ENCODE measurements at regions not wholly inside any gene's neighbourhood (a gene's known extent, or its start where the extent isn't known, plus 50 kb on each side); places are given as distances from the start of the nearest gene placed in this dataset.

DNA sequence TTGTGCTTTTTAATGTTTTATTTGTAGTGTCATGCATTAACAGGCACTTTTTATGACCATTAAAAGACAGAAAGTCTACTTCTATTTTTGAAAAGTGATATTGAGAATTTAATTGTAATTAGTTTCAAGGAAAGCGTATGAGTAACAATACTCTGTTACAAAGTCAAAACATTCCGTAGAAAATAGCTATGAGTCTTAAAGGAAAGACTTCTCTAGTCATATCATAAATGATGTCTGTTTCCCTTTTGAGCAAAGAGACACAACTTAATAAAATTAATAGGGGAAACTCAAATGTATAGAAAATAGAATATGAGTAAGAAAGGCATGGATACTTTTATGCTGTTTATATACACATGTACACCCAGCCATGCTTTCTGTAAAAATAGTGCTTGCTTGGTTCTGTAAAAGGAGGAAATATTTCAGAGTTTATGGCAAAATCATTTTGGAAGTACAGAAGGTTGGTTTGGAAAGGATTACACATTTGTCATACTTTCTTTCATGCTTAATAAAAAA is 107.8 kb upstream of the AHI1 start:
- TF ChIP-seq FOXA1 (IDR thresholded peaks at IDR 0.05): no peak
- no peak for TF ChIP-seq ATF3 (IDR thresholded peaks at IDR 0.05)
- no peak for TF ChIP-seq NR2F2 (IDR thresholded peaks at IDR 0.05)
- no peak for TF ChIP-seq FOXA2 (IDR thresholded peaks at IDR 0.05)
- no peak for TF ChIP-seq CTCF (IDR thresholded peaks at IDR 0.05; ENCODE audit: low read depth, low read length, missing input control)
- no peak for TF ChIP-seq MAX (IDR thresholded peaks at IDR 0.05)
- TF ChIP-seq EGR1 (IDR thresholded peaks at IDR 0.05; ENCODE audit: low read depth in 2 of 2): no peak
- TF ChIP-seq, protein P1, sequence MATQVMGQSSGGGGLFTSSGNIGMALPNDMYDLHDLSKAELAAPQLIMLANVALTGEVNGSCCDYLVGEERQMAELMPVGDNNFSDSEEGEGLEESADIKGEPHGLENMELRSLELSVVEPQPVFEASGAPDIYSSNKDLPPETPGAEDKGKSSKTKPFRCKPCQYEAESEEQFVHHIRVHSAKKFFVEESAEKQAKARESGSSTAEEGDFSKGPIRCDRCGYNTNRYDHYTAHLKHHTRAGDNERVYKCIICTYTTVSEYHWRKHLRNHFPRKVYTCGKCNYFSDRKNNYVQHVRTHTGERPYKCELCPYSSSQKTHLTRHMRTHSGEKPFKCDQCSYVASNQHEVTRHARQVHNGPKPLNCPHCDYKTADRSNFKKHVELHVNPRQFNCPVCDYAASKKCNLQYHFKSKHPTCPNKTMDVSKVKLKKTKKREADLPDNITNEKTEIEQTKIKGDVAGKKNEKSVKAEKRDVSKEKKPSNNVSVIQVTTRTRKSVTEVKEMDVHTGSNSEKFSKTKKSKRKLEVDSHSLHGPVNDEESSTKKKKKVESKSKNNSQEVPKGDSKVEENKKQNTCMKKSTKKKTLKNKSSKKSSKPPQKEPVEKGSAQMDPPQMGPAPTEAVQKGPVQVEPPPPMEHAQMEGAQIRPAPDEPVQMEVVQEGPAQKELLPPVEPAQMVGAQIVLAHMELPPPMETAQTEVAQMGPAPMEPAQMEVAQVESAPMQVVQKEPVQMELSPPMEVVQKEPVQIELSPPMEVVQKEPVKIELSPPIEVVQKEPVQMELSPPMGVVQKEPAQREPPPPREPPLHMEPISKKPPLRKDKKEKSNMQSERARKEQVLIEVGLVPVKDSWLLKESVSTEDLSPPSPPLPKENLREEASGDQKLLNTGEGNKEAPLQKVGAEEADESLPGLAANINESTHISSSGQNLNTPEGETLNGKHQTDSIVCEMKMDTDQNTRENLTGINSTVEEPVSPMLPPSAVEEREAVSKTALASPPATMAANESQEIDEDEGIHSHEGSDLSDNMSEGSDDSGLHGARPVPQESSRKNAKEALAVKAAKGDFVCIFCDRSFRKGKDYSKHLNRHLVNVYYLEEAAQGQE (IDR thresholded peaks at IDR 0.05): no peak
- TF ChIP-seq HNF4G (IDR thresholded peaks at IDR 0.05): no peak
- no peak for TF ChIP-seq SP1 (IDR thresholded peaks at IDR 0.05)
- H3K9me3 ChIP-seq (ENCODE audit: control insufficient read depth in 4 of 4, low read length in 3 of 4): no peaks in the 10 kb centered on the region
- DNase-seq (ENCODE audit: low spot score): no peak
- no peak overlapping the region for H3K4me3 ChIP-seq (ENCODE audit: low read depth in 1 of 3, low read length in 3 of 3)
- H3K36me3 ChIP-seq (ENCODE audit: control insufficient read depth in 4 of 4, insufficient read depth in 3 of 4, low read depth in 1 of 4, low read length in 3 of 4): no peaks in the 10 kb centered on the region
- no peaks in the 10 kb centered on the region for H3K27me3 ChIP-seq (ENCODE audit: control insufficient read depth in 4 of 4, insufficient read depth in 4 of 4, low read length in 3 of 4)
- H3K9ac ChIP-seq (ENCODE audit: low read depth in 1 of 2, low read length in 2 of 2): no peak overlapping the region
- no peak overlapping the region for H3K27ac ChIP-seq (ENCODE audit: low read depth in 1 of 2, low read length in 2 of 2)
- no peaks in the 10 kb centered on the region for H3K4me1 ChIP-seq (ENCODE audit: control insufficient read depth in 4 of 4, insufficient read depth in 4 of 4, low read length in 3 of 4)
- 66% methylated on average over 2 of the region's 2 CpGs for WGBS

- H3K4me1 ChIP-seq (ENCODE audit: control insufficient read depth in 4 of 4, insufficient read depth in 4 of 4, low read length in 3 of 4): no peaks in the 10 kb centered on the region
- no peak for DNase-seq (ENCODE audit: low spot score)
- no peak overlapping the region for H3K9ac ChIP-seq (ENCODE audit: low read depth in 1 of 2, low read length in 2 of 2)
- WGBS: 54% methylated on average over 2 of the region's 2 CpGs
- no peaks in the 10 kb centered on the region for H3K36me3 ChIP-seq (ENCODE audit: control insufficient read depth in 4 of 4, insufficient read depth in 3 of 4, low read depth in 1 of 4, low read length in 3 of 4)
- H3K4me3 ChIP-seq (ENCODE audit: low read depth in 1 of 3, low read length in 3 of 3): no peak overlapping the region
- no peaks in the 10 kb centered on the region for H3K27me3 ChIP-seq (ENCODE audit: control insufficient read depth in 4 of 4, insufficient read depth in 4 of 4, low read length in 3 of 4)
- H3K27ac ChIP-seq (ENCODE audit: low read depth in 1 of 2, low read length in 2 of 2): no peak overlapping the region
- TF ChIP-seq SP1 (IDR thresholded peaks at IDR 0.05) (no peak), NR2F2 (IDR thresholded peaks at IDR 0.05) (no peak), FOXA1 (IDR thresholded peaks at IDR 0.05) (no peak), TAF1 (conservative IDR thresholded peaks at IDR 0.05) (no peak), YY1 (IDR thresholded peaks at IDR 0.05) (no peak), JUND (IDR thresholded peaks at IDR 0.05) (no peak), MAX (IDR thresholded peaks at IDR 0.05) (no peak), HNF4G (IDR thresholded peaks at IDR 0.05) (no peak), RAD21 (IDR thresholded peaks at IDR 0.05) (no peak), ATF3 (IDR thresholded peaks at IDR 0.05) (no peak)
- TF ChIP-seq, protein P2, sequence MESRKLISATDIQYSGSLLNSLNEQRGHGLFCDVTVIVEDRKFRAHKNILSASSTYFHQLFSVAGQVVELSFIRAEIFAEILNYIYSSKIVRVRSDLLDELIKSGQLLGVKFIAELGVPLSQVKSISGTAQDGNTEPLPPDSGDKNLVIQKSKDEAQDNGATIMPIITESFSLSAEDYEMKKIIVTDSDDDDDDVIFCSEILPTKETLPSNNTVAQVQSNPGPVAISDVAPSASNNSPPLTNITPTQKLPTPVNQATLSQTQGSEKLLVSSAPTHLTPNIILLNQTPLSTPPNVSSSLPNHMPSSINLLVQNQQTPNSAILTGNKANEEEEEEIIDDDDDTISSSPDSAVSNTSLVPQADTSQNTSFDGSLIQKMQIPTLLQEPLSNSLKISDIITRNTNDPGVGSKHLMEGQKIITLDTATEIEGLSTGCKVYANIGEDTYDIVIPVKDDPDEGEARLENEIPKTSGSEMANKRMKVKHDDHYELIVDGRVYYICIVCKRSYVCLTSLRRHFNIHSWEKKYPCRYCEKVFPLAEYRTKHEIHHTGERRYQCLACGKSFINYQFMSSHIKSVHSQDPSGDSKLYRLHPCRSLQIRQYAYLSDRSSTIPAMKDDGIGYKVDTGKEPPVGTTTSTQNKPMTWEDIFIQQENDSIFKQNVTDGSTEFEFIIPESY (IDR thresholded peaks at IDR 0.05): no peak
- H3K9me3 ChIP-seq (ENCODE audit: control insufficient read depth in 4 of 4, low read length in 3 of 4): no peaks in the 10 kb centered on the region
These were observed 108.9 kb upstream of the AHI1 start for GRCh38 chr6:135606392-135606791.
